ENCODE measurements at regions not wholly inside any gene's neighbourhood (a gene's known extent, or its start where the extent isn't known, plus 50 kb on each side); places are given as distances from the start of the nearest gene placed in this dataset.

- Histone ChIP-seq H3K4me2 (no peak overlapping the region), H3K27ac (no peak overlapping the region), H3K9me3 (ENCODE audit: insufficient read depth, low read depth) (no peaks in the 10 kb centered on the region; the same call in 1 of the 2 replicates), H3K9me2 (ENCODE audit: insufficient read depth) (no peaks in the 10 kb centered on the region), H3K4me1 (replicated peaks; ENCODE audit: insufficient read depth) (no peaks in the 10 kb centered on the region), H3K4me3 (no peak overlapping the region), H2AFZ (no peak overlapping the region), H3F3A (ENCODE audit: insufficient read depth, low read depth) (no peaks in the 10 kb centered on the region), H3K79me2 (ENCODE audit: low read depth) (no peaks in the 10 kb centered on the region), H3K36me3 (ENCODE audit: low read depth) (no peaks in the 10 kb centered on the region), H4K20me1 (ENCODE audit: insufficient read depth) (no peaks in the 10 kb centered on the region), H3K27me3 (ENCODE audit: insufficient read depth, low read depth) (no peaks in the 10 kb centered on the region)
- no peak for DNase-seq
- ChIA-PET POLR2A (ENCODE audit: unreplicated experiment) (no interaction called here), CTCF (no interaction called here)
- intact Hi-C loops (cut with micrococcal nuclease; ENCODE audit: unreplicated experiment): no loop called here
- TF ChIP-seq EZH2 (IDR thresholded peaks at IDR 0.05; ENCODE audit: low read depth) (no peak), CTCF (conservative IDR thresholded peaks at IDR 0.05) (no peak)
- BruUV-seq (replicated peaks): no TSS peak
These were observed 612.1 kb upstream of the FZD8 start for GRCh38 chr10:36254199-36254598.

- Histone ChIP-seq H3K36me3 (ENCODE audit: low read depth) (no peaks in the 10 kb centered on the region), H3K4me1 (replicated peaks; ENCODE audit: insufficient read depth) (no peaks in the 10 kb centered on the region), H3K9me3 (ENCODE audit: insufficient read depth, low read depth) (no peaks in the 10 kb centered on the region; the same call in 1 of the 2 replicates), H3K79me2 (ENCODE audit: low read depth) (no peaks in the 10 kb centered on the region), H3K9me2 (ENCODE audit: insufficient read depth) (no peaks in the 10 kb centered on the region), H3K27me3 (ENCODE audit: insufficient read depth, low read depth) (no peaks in the 10 kb centered on the region), H3K4me2 (no peak overlapping the region), H3K27ac (no peak overlapping the region), H4K20me1 (ENCODE audit: insufficient read depth) (no peaks in the 10 kb centered on the region), H2AFZ (no peak overlapping the region), H3F3A (ENCODE audit: insufficient read depth, low read depth) (no peaks in the 10 kb centered on the region), H3K4me3 (no peak overlapping the region)
- TF ChIP-seq EZH2 (IDR thresholded peaks at IDR 0.05; ENCODE audit: low read depth) (no peak), CTCF (conservative IDR thresholded peaks at IDR 0.05) (no peak)
- POLR2A ChIA-PET (ENCODE audit: unreplicated experiment): no interaction called here
- BruUV-seq (replicated peaks): no TSS peak
- intact Hi-C loops (cut with micrococcal nuclease; ENCODE audit: unreplicated experiment): no loop called here
- CTCF ChIA-PET: no interaction called here
- DNase-seq: no peak
These were observed 611.6 kb upstream of the FZD8 start for GRCh38 chr10:36253731-36254130.

DNA sequence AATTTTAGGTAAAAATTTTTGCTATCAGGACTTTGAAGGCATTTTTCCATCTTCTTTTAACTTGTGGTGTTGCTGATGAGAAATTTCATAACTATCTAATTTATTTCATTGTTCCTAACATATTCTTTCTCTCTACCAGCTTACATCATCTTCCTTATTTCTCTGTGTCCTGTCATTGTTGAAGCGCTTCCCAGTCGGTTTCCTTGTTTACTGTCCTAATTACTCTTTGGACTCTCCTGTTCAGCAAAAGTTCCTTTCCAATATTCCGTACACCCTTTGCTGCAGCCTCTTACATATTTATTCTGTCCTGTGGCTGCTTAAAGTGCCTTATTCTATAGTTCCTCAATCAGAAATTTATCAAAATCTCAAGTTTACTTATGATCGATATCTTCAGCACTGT is 609.0 kb upstream of the FZD8 start:
- H3K79me2 ChIP-seq (ENCODE audit: low read depth): no peaks in the 10 kb centered on the region
- H3K36me3 ChIP-seq (ENCODE audit: low read depth): no peaks in the 10 kb centered on the region
- intact Hi-C loops (cut with micrococcal nuclease; ENCODE audit: unreplicated experiment): no loop called here
- no peak overlapping the region for H3K4me3 ChIP-seq
- no peaks in the 10 kb centered on the region for H4K20me1 ChIP-seq (ENCODE audit: insufficient read depth)
- no peaks in the 10 kb centered on the region for H3F3A ChIP-seq (ENCODE audit: insufficient read depth, low read depth)
- H3K4me1 ChIP-seq (replicated peaks; ENCODE audit: insufficient read depth): no peaks in the 10 kb centered on the region
- no peaks in the 10 kb centered on the region for H3K27me3 ChIP-seq (ENCODE audit: insufficient read depth, low read depth)
- H2AFZ ChIP-seq: no peak overlapping the region
- no peak for TF ChIP-seq EZH2 (IDR thresholded peaks at IDR 0.05; ENCODE audit: low read depth)
- no peak for TF ChIP-seq CTCF (conservative IDR thresholded peaks at IDR 0.05)
- no peak overlapping the region for H3K27ac ChIP-seq
- H3K4me2 ChIP-seq: no peak overlapping the region
- ChIA-PET POLR2A (ENCODE audit: unreplicated experiment) (no interaction called here), CTCF (no interaction called here)
- H3K9me2 ChIP-seq (ENCODE audit: insufficient read depth): no peaks in the 10 kb centered on the region
- no TSS peak for BruUV-seq (replicated peaks)
- no peak for DNase-seq
- H3K9me3 ChIP-seq (ENCODE audit: insufficient read depth, low read depth): no peaks in the 10 kb centered on the region; the same call in 1 of the 2 replicates
